GM18511 (cell line): ENCODE measurements at regions not wholly inside any gene's neighbourhood (a gene's known extent, or its start where the extent isn't known, plus 50 kb on each side); places are given as distances from the start of the nearest gene placed in this dataset.
"Not testable (repeated sequence)": the region's sequence is repeated elsewhere in the genome, so short reads cannot be mapped to it uniquely, and the experiment has no call there.

Experiments
- ATAC-seq: cut with Tn5 transposase; IDR thresholded peaks from one replicate; pipeline ENCODE4 v1.9.1; 2021; ENCODE audit warnings: mild to moderate bottlenecking, moderate library complexity; ENCODE audit not compliant: unreplicated experiment

- no peak for ATAC-seq
Observed at GRCh38 chr3:144566320-144566719, 594.7 kb downstream of the DIPK2A start.

GRCh38 chr3:144569651-144570050 is 598.0 kb downstream of the DIPK2A start:
- no peak for ATAC-seq

GRCh38 chr3:144583871-144584270 is 612.2 kb downstream of the DIPK2A start:
- ATAC-seq: no peak

GRCh38 chr3:144585408-144585807 is 613.8 kb downstream of the DIPK2A start:
- ATAC-seq: no peak

GRCh38 chr3:144585953-144586352 is 614.3 kb downstream of the DIPK2A start:
- no peak for ATAC-seq

GRCh38 chr3:144586382-144586781 is 614.8 kb downstream of the DIPK2A start:
- ATAC-seq: no peak

GRCh38 chr3:144590854-144591253 is 619.2 kb downstream of the DIPK2A start:
- no peak for ATAC-seq

- no peak for ATAC-seq
Observed at GRCh38 chr3:144593881-144594280, 622.3 kb downstream of the DIPK2A start.

- ATAC-seq: not testable (repeated sequence)
Observed at GRCh38 chr3:144620236-144620635, 648.6 kb downstream of the DIPK2A start.

- ATAC-seq: no peak
Observed at GRCh38 chr3:144622845-144623244, 651.2 kb downstream of the DIPK2A start.

- no peak for ATAC-seq
Observed at GRCh38 chr3:144624656-144625055, 653.0 kb downstream of the DIPK2A start.

- no peak for ATAC-seq
Observed at GRCh38 chr3:144626835-144627234, 655.2 kb downstream of the DIPK2A start.

GRCh38 chr3:144629381-144629780 is 657.8 kb downstream of the DIPK2A start:
- no peak for ATAC-seq

GRCh38 chr3:144636833-144637232 is 665.2 kb downstream of the DIPK2A start:
- ATAC-seq: no peak

- ATAC-seq: no peak
Observed at GRCh38 chr3:144638009-144638408, 666.4 kb downstream of the DIPK2A start.

- ATAC-seq: no peak
Observed at GRCh38 chr3:144643771-144644198, 672.2 kb downstream of the DIPK2A start.

- ATAC-seq: no peak
Observed at GRCh38 chr3:144645300-144645699, 673.7 kb downstream of the DIPK2A start.

- no peak for ATAC-seq
Observed at GRCh38 chr3:144650380-144650779, 678.8 kb downstream of the DIPK2A start.

GRCh38 chr3:144652573-144652972 is 681.0 kb downstream of the DIPK2A start:
- ATAC-seq: no peak

GRCh38 chr3:144655423-144655822 is 683.8 kb downstream of the DIPK2A start:
- ATAC-seq: no peak

GRCh38 chr3:144660186-144660585 is 688.6 kb downstream of the DIPK2A start:
- ATAC-seq: no peak

- no peak for ATAC-seq
Observed at GRCh38 chr3:144662729-144663128, 691.1 kb downstream of the DIPK2A start.
